HG02763 (cell line): ENCODE measurements at regions not wholly inside any gene's neighbourhood (a gene's known extent, or its start where the extent isn't known, plus 50 kb on each side); places are given as distances from the start of the nearest gene placed in this dataset.

Experiments used
- ATAC-seq: cut with Tn5 transposase; IDR thresholded peaks from one replicate; pipeline ENCODE4 v1.9.1; 2021; ENCODE audit warnings: mild to moderate bottlenecking, moderate library complexity; ENCODE audit not compliant: unreplicated experiment

- no peak for ATAC-seq
Measured at GRCh38 chr11:127628458-127628785, 627.9 kb upstream of the KIRREL3 start.

- ATAC-seq: no peak
Measured at GRCh38 chr11:127627629-127628457, 627.3 kb upstream of the KIRREL3 start.

DNA sequence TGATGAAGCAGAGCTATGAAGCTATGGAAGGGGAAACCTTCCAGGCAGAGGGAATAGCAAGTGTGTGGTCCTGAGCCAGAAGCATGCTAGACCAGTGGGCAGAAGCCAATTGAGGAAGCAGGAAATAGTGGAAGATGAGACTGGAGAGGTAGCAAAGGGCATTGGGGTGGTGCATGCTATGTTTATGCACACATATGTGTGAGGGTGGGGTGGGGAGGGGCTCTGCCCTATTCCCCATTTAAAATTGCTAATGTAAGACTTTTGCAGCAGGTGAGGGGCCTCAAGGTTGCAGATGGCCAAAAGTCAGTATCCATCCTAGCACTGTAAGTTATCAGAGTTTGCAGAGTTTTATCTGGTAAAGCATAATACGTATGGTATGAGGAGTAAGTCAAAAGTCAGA is 626.6 kb upstream of the KIRREL3 start:
- ATAC-seq: no peak

DNA sequence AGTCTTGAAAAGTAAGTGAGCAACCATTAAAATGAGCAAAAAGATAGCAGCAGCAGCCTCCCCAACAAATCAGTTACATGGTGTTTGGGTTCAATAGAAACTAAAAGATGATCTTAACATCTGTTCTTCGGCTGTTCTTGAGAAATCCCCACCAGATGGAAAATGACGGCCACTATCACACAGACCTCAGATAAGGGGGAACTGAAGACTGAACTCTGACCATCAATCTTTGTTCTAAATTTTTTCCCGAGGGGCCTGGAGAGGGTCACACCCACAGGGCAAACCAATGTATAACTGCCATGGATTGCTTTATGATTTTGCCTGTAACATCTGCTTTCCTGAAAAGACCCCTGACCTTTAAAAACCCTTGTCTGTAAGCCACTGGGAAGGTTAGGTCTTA is 624.8 kb upstream of the KIRREL3 start:
- ATAC-seq: no peak

DNA sequence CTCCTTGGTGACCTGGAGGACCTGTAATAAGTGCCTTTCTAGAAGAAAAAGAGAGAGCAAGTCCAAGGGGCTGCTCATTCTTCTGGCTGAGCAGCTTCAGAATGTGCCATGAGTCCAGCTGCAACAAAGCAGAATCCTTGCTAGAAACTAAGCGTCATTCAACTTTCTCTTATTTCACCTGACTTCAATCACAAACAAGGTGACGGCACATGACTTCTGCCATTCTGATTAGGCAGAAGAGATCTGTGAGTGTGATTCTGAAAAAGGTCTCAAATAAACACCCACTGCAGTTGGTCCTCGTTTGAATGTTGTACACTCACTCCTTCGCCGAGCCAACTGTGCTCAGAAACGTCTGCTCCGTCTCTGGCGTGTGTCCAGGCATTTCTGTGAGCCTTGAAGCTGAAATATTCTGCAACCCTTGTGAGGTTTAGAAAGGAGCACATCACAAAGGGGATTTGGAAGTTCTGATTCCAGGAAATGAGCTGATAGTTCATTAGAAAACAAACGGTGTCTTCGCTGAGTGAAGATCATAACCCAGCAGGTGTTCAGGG is 623.8 kb upstream of the KIRREL3 start:
- ATAC-seq: no peak

DNA sequence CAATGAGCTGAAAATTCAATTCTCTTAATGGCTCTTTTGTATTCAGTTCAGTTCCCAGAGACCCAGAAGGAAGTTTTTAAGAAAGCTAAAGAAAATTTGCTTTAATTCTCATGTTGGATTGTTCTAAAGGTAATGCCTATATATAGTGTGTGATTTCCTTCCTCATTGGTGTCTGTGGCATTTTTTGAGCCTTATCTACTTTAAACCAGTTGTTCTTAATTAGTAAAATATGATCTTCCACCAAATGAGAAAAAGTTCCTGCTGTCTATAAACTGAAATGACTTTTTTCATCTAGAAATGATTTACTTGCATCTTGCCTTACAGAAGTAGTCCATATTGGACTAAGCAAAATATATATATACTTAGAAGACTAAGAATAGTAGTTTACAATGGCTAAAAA is 622.1 kb upstream of the KIRREL3 start:
- ATAC-seq: no peak

GRCh38 chr11:127620671-127621070 is 620.1 kb upstream of the KIRREL3 start:
- ATAC-seq: no peak

DNA sequence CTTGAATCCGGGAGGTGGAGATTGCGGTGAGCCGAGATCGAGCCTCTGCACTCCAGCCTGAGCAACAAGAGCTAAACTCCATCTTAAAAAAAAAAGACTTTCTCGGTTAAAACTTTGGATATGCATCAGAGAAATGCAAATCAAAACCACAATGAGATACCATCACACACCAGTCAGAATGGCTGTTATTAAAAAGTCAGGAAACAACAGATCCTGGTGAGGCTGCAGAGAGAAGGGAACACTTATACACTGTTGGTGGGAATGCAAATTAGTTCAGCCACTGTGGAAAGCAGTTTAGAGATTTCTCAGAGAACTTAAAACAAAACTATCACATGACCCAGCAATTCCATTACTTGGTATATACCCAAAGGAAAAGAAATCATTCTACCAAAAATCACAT is 619.4 kb upstream of the KIRREL3 start:
- no peak for ATAC-seq

- no peak for ATAC-seq
Measured at GRCh38 chr11:127618721-127619120, 618.2 kb upstream of the KIRREL3 start.

DNA sequence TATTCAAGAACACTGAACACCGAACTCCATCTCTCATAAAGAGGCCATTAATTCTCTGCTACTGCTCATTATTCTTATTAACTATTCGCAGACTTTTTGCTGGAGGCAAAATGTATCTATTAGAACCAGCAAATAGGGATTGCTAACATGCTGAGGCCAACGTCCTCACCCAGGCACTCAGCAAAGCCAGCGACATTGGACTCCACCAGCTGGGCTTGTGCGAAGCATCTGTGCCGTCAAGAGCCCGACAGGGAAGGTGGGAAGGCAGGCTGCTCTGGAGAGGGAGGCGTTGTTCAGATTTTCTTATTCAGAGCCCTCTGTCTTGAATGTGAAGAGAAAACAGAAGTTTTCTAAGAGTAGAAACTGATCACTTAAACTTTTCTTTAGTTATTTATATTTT is 615.6 kb upstream of the KIRREL3 start:
- no peak for ATAC-seq

GRCh38 chr11:127612607-127613006 is 612.0 kb upstream of the KIRREL3 start:
- ATAC-seq: no peak

DNA sequence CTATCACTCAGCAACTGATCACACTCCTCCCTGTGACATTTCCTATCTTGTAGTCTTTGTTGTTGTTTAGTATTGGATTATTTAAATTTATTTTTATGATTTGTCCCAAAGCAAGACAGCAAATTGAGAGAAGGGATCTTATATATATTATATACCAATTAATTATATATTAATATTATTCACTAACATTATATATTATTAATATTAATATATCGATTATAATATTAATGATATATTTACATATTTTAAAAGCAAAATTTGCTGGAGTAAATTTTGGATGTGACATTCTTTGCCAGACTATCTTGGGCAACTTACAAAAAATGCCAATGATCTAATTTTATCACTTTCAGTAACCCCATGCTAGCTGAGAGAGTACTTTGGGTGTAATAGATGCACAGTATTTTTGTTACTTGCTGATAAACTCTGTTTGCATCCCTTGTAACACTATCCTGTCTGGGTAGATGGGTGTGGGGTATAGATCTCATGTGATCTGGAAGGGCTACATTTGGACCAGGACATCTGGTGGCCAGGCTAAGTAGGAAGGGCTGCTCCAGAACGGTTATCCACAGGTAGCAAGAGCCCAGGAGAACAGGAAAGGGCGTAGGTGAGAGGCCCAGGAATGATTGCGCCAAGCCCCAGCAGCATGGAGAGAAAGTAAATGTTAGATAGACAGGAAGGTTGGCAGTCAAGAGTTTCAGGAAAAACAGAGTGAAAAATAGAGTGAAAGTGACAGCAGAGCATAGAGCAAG is 608.6 kb upstream of the KIRREL3 start:
- ATAC-seq: no peak

DNA sequence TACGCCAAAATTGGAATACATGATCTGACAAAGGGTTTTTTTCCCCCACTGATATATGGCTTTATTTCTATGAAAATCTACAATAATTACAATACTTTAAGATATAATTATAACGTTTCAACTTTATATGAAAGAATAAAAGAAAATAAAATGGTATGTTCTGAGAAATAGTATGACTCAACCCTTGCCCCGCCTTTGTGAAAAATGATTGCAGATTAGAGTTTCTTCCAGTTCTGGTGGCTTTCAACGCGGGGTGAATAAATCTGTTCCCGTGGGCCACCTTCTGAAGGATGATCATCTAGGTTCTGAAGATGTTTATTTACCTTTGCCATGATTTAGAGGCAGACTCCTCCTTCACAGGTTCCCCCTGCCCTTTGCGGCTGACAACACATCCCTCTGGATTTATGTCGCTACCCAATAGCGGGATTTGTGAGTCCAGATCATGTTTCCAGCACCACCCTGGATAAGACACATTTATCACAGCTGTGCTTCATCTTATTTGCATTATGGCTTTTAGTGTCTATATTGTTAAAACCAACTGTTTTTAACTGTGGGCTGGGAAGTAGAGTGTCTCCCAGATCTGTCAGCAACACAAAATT is 607.0 kb upstream of the KIRREL3 start:
- no peak for ATAC-seq

DNA sequence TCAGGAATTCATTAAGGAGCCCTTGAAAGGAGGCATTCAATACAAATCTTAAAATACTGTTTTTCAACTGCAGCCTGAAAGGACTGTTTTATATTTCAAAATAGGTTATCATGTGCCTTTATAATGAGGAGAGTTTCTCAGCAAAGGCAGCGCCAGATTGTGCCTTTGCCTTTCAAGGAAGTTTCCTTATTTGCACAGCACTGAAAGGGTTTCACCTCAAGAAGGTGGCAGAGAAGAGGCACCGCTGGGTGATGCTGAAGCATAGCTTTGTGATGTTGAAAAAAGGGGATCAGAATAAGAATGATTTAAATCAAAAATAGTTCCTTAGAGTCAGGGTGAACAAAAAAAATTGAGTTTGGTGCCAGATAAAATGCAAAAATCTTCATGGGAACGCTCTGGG is 601.0 kb upstream of the KIRREL3 start:
- no peak for ATAC-seq

DNA sequence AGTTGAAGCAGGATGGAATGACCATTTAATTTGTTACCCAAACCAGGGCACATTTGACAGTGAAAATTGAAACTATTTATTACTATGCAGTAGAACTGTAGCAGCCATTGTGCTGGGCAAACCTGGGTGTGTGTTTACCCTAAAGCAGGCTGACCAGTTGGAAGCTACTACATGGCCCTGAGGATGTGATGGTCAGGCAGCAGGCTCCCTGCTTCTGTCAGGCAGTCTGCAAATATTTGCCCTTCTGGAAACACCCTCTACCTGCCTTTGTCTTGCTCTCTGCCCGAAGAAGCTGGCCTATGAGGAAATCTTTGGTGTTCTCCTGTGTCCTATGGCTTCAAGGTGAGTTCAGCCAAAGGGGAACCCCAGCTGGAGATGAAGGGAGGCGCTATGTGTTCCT is 600.1 kb upstream of the KIRREL3 start:
- ATAC-seq: no peak

- ATAC-seq: no peak
Measured at GRCh38 chr11:127598476-127598875, 597.9 kb upstream of the KIRREL3 start.

DNA sequence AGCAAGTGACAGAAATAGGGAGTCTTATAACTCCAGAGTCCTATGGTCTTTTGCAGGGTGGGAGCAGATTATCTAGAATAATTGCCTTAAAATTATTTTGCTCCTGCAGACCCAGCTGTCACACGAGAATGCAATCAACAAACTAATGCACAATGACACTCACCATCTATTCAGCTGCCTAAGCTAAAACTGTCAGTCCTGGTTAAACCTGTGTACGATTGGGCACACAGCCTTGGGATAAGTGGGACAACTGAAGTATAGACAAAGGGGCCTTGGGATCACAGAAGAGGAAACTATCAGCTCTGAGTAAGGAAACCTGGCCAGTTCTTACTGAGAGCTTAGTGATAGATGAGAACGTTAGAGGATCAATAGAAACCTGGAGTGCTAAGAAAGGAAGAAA is 595.9 kb upstream of the KIRREL3 start:
- no peak for ATAC-seq

- no peak for ATAC-seq
Measured at GRCh38 chr11:127592371-127592770, 591.8 kb upstream of the KIRREL3 start.

DNA sequence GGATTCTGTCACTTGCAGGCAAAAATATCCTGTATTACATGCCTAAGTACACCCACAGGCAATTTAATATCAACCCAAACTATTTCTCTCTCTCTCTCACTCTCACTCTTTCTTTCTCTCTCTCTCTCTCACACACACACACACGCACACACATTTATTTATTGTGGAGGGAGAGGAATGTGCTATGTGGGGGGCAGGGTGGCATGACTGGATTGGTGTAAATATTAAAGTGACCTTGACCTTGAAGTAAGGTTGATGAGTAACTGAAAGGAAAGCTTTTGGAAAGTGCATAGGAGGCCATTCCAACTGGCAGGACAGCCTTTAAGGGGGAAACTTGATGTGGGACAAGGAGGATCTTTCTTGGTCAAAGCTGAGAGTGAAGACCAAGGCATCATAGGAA is 589.7 kb upstream of the KIRREL3 start:
- no peak for ATAC-seq

GRCh38 chr11:127588431-127588830 is 587.9 kb upstream of the KIRREL3 start:
- ATAC-seq: no peak

GRCh38 chr11:127587511-127587910 is 586.9 kb upstream of the KIRREL3 start:
- no peak for ATAC-seq

DNA sequence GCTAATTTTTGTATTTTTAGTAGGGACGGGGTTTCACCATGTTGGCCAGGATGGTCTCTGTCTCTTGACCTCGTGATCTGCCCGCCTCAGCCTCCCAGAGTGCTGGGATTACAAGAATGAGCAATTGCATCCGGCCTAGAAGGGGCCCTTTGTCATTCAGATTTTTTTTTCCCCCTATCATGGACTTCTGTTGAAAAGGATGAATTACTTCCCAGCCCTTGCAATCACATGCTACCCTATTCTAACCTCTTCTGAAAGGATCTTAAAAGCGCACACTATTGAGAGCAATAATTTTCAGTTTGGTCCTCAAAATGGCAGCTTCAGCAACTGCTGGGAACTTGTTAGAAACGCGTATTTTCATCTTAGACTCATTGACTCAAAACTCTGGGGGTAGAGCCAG is 575.6 kb upstream of the KIRREL3 start:
- ATAC-seq: no peak
